Peyer's patch (tissue), 4 donors: ENCODE measurements at regions not wholly inside any gene's neighbourhood (a gene's known extent, or its start where the extent isn't known, plus 50 kb on each side); places are given as distances from the start of the nearest gene placed in this dataset.
"Not testable (repeated sequence)": the region's sequence is repeated elsewhere in the genome, so short reads cannot be mapped to it uniquely, and the experiment has no call there.

Experiments used
- DNase-seq, 3 donors: peaks; one replicate each; pipeline ENCODE4 v3.0.0-alpha.2; 2017 to 2019
- H3K27ac ChIP-seq, 4 donors: fragments of 200-600 bp; sonication (generic); one replicate each; pipeline ENCODE4 v1.5.1; 2016 to 2019
- H3K27me3 ChIP-seq, 2 donors: fragments of 200-600 bp; sonication (generic); one replicate each; pipeline ENCODE4 v1.5.1; 2019
- H3K36me3 ChIP-seq, 3 donors: fragments of 200-600 bp; sonication (generic); one replicate each; pipeline ENCODE4 v1.5.1; 2016 to 2019
- H3K4me1 ChIP-seq, 4 donors: fragments of 200-600 bp; sonication (generic); one replicate each; pipeline ENCODE4 v1.5.1; 2016 to 2019
- H3K4me3 ChIP-seq, 4 donors: fragments of 200-600 bp; sonication (generic); 1 replicate in 3 of 4; 2 replicates in 1 of 4; pipeline ENCODE4 v1.5.1; 2016 to 2019; ENCODE audit warnings: mild to moderate bottlenecking in 1 of 4
- H3K9me3 ChIP-seq, 4 donors: fragments of 200-600 bp; sonication (generic); one replicate each; pipeline ENCODE4 v1.5.1; 2016 to 2019; ENCODE audit warnings: mild to moderate bottlenecking in 1 of 4
- CTCF ChIP-seq, 6 experiments: fragments of 450-650 bp in 4 of 6; fragments of 200-600 bp in 2 of 6; sonication (generic) in 1 of 6; IDR thresholded peaks; one replicate each; pipeline ENCODE4 v1.5.1; 2017 to 2019; ENCODE audit warnings: antibody characterized with exemption in 6 of 6, mild to moderate bottlenecking in 3 of 6, moderate library complexity in 1 of 6
- POLR2A ChIP-seq, 2 donors: fragments of 450-650 bp; IDR thresholded peaks; one replicate each; pipeline ENCODE4 v1.5.1; 2017; ENCODE audit warnings: antibody characterized with exemption in 2 of 2, mild to moderate bottlenecking in 2 of 2, moderate library complexity in 2 of 2

- no peaks in the 10 kb centered on the region for H3K4me1 ChIP-seq
- no peak for DNase-seq
- no peaks in the 10 kb centered on the region for H3K9me3 ChIP-seq
- H3K27ac ChIP-seq: no peak overlapping the region
- H3K4me3 ChIP-seq: no peak overlapping the region
- TF ChIP-seq POLR2A (IDR thresholded peaks at IDR 0.05) (no peak), CTCF (IDR thresholded peaks at IDR 0.05) (no peak)
- no peaks in the 10 kb centered on the region for H3K27me3 ChIP-seq
- H3K36me3 ChIP-seq: no peaks in the 10 kb centered on the region
Measured at GRCh38 chr7:51551070-51551469, 234.5 kb upstream of the COBL start.

- Histone ChIP-seq H3K27ac (no peak overlapping the region), H3K27me3 (no peaks in the 10 kb centered on the region), H3K36me3 (no peaks in the 10 kb centered on the region), H3K9me3 (no peaks in the 10 kb centered on the region), H3K4me3 (no peak overlapping the region), H3K4me1 (no peaks in the 10 kb centered on the region)
- TF ChIP-seq CTCF (IDR thresholded peaks at IDR 0.05): no peak
- no peak for TF ChIP-seq POLR2A (IDR thresholded peaks at IDR 0.05)
- DNase-seq: no peak
Measured at GRCh38 chr7:51545131-51545530, 228.5 kb upstream of the COBL start.

GRCh38 chr7:51543801-51544553 is 227.4 kb upstream of the COBL start:
- H3K9me3 ChIP-seq: no peaks in the 10 kb centered on the region
- no peaks in the 10 kb centered on the region for H3K36me3 ChIP-seq
- no peak overlapping the region for H3K27ac ChIP-seq
- DNase-seq: no peak
- H3K4me1 ChIP-seq: no peaks in the 10 kb centered on the region
- no peak overlapping the region for H3K4me3 ChIP-seq
- TF ChIP-seq POLR2A (IDR thresholded peaks at IDR 0.05): no peak
- no peak for TF ChIP-seq CTCF (IDR thresholded peaks at IDR 0.05)
- no peaks in the 10 kb centered on the region for H3K27me3 ChIP-seq

GRCh38 chr7:51540906-51541305 is 224.3 kb upstream of the COBL start:
- DNase-seq, H3K27ac ChIP-seq, H3K9me3 ChIP-seq, H3K27me3 ChIP-seq, H3K4me3 ChIP-seq, H3K4me1 ChIP-seq, H3K36me3 ChIP-seq: not testable (repeated sequence)

GRCh38 chr7:51539840-51540239 is 223.2 kb upstream of the COBL start:
- H3K27ac ChIP-seq: no peak overlapping the region
- H3K4me3 ChIP-seq: no peak overlapping the region
- no peaks in the 10 kb centered on the region for H3K9me3 ChIP-seq
- H3K27me3 ChIP-seq: no peaks in the 10 kb centered on the region
- DNase-seq: no peak
- H3K36me3 ChIP-seq: no peaks in the 10 kb centered on the region
- H3K4me1 ChIP-seq: no peaks in the 10 kb centered on the region
- TF ChIP-seq POLR2A (IDR thresholded peaks at IDR 0.05): no peak
- no peak for TF ChIP-seq CTCF (IDR thresholded peaks at IDR 0.05)

- Histone ChIP-seq H3K27ac (no peak overlapping the region), H3K9me3 (no peaks in the 10 kb centered on the region), H3K4me3 (no peak overlapping the region), H3K4me1 (no peaks in the 10 kb centered on the region), H3K27me3 (no peaks in the 10 kb centered on the region), H3K36me3 (no peaks in the 10 kb centered on the region)
- no peak for DNase-seq
- TF ChIP-seq POLR2A (IDR thresholded peaks at IDR 0.05): no peak
- no peak for TF ChIP-seq CTCF (IDR thresholded peaks at IDR 0.05)
Measured at GRCh38 chr7:51528172-51528571, 211.6 kb upstream of the COBL start.
